ENCODE measurements at regions not wholly inside any gene's neighbourhood (a gene's known extent, or its start where the extent isn't known, plus 50 kb on each side); places are given as distances from the start of the nearest gene placed in this dataset.

DNA sequence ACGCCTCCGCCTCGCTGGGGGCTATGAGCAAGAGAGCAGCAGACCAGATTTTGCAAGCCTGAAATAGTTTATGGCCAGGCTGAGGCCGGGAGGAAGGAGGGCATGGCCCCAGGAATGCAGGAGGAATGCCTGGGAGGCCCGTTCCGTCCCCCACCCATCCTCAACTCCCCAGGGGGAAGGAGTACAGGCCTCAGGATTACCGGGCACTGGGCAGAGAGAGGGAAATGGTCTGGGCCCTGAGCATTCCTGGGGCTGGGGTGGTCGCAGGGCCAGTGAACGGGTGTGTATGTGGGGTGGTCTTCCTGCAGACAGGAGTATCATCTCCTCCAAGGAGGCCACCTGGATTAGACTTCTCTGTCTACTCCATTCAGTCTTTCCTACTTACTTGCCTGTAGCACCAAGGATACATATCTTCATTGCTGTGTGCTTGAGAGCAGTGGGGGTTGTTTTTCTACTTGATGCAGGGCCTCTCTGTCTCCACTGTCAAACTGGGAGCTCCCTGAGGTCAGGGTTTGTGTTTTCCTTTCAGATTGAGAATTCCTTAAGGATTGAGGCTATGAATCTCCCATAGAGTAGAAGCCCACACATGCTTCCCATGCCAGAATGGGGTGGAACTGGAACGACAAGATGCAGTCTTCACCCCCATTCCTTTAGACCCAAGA, 81.3 kb downstream of the VEGFA start:
- H3K36me3 ChIP-seq (ENCODE audit: control insufficient read depth, insufficient read depth, low read length, severe bottlenecking), result no peaks in the 10 kb centered on the region
- H3K9ac ChIP-seq (ENCODE audit: low read length), result no peak overlapping the region
- H3K4me1 ChIP-seq (ENCODE audit: control insufficient read depth, insufficient read depth, low read length), result peaks cover 24% of the 10 kb centered on the region
- no peak overlapping the region for H3K4me3 ChIP-seq (ENCODE audit: low read length)
- peaks cover 7% of the 10 kb centered on the region for H3K27me3 ChIP-seq (replicated peaks; ENCODE audit: control insufficient read depth, insufficient read depth, low read length)
- DNase-seq (ENCODE audit: low read depth), result peak; percentile 87
- H3K9me3 ChIP-seq (ENCODE audit: control insufficient read depth, low read length), result no peaks in the 10 kb centered on the region

DNA sequence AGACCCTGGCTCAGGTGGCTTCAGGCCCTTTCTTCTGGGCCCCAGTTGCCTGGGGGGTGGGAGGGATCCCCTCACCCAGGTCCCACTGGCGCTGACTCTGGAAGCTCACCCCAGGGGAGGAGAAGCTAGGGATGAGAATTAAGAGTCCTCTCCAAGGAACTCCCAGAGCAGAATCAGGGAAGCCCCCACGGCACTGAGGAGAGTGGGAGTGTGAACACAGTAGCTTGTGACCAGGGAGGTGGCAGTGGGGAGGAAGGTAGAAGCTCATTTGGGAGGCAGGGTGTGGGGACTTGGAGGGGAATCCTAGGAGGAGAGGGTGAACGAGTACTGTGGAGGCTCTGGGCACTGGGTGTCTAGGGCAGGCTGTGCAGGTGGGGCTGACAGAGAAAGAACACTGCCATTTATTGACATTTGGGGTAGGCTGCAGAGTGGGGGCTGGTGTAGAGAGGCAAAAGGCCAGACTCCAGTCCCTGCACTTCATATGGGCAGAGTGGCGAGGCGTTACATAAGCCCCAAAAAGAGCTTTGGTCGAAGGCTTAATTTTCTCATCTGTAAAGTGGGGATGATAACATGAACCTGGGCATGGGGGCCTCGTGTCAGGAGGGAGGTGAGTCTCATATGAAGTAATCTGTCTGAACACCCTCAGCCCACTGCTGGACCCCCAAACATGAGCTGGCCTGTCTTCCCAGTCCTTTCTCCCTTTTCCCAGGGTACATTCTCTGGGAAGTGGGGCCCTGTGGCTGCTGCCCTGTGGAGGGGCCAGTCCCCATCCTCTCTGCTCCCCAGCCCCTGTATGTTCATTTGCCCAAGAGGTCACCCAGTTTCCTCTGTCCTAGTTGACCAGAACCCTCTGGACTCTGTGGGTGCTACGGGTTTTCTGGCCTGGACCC, 80.5 kb downstream of the VEGFA start:
- Histone ChIP-seq H3K36me3 (ENCODE audit: control insufficient read depth, insufficient read depth, low read length, severe bottlenecking) (no peaks in the 10 kb centered on the region), H3K4me1 (ENCODE audit: control insufficient read depth, insufficient read depth, low read length) (peaks cover 24% of the 10 kb centered on the region), H3K4me3 (ENCODE audit: low read length) (no peak overlapping the region), H3K27me3 (replicated peaks; ENCODE audit: control insufficient read depth, insufficient read depth, low read length) (peaks cover 7% of the 10 kb centered on the region), H3K9me3 (ENCODE audit: control insufficient read depth, low read length) (no peaks in the 10 kb centered on the region), H3K9ac (ENCODE audit: low read length) (no peak overlapping the region)
- DNase-seq (ENCODE audit: low read depth), result no peak

DNA sequence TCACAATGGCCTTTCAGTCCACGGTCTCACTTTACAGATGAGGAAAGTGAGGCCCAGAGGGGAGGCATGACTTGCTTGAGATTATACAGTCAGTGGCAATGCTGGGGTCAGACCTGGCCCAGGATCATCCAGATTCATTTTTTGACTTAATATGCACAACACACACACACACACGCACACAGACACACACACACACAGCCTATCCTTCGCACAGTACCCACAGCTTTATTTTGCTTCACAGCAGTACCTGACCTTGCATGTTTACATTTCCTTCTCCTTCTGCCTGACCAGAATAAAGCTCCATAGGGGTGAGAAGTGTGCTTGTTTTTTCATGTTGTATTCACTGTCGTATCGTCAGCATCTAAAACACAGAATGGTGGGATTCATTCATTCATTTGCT, 79.8 kb downstream of the VEGFA start:
- Histone ChIP-seq H3K4me3 (ENCODE audit: low read length) (no peak overlapping the region), H3K9me3 (ENCODE audit: control insufficient read depth, low read length) (no peaks in the 10 kb centered on the region), H3K27me3 (replicated peaks; ENCODE audit: control insufficient read depth, insufficient read depth, low read length) (peaks cover 10% of the 10 kb centered on the region), H3K4me1 (ENCODE audit: control insufficient read depth, insufficient read depth, low read length) (peaks cover 24% of the 10 kb centered on the region), H3K9ac (ENCODE audit: low read length) (no peak overlapping the region), H3K36me3 (ENCODE audit: control insufficient read depth, insufficient read depth, low read length, severe bottlenecking) (no peaks in the 10 kb centered on the region)
- DNase-seq (ENCODE audit: low read depth), result no peak

DNA sequence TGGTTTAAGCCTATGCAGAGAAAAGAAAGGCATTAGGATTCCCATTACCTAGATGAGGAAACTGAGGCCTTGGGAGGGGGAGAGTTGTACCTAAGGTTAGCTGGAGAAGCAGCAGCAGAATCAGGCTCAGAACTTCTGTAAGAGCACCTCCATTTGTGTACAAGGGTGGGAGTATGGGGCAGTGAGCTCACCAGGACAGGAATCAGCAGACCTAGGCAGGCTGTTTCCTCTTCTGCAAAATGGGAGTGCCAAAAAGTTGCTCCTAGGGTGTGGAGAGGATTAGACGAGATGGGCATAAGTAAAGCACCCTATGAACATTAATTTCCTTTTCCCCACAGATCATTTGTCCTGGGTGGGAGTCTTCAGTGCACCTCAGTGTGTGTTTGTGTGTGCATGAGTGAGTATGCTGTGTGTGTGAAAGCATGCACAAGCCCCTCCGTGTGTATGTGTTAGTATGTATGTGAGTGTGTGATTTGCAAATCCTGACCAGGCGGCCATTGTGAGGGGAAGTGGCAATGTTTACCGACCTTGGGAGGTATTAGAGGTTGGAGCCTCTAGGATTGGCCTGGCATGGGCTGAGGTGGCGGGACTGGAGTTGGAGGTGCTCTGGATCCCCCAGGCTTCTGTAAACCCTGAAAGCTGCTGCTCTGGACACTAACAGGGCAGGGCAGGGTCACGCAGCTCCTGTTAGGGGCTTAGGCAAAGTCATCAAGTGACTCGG, 78.8 kb downstream of the VEGFA start:
- peaks cover 22% of the 10 kb centered on the region for H3K4me1 ChIP-seq (ENCODE audit: control insufficient read depth, insufficient read depth, low read length)
- peaks cover 19% of the 10 kb centered on the region for H3K27me3 ChIP-seq (replicated peaks; ENCODE audit: control insufficient read depth, insufficient read depth, low read length)
- no peak overlapping the region for H3K4me3 ChIP-seq (ENCODE audit: low read length)
- DNase-seq (ENCODE audit: low read depth), result no peak
- H3K9me3 ChIP-seq (ENCODE audit: control insufficient read depth, low read length), result no peaks in the 10 kb centered on the region
- no peak overlapping the region for H3K9ac ChIP-seq (ENCODE audit: low read length)
- H3K36me3 ChIP-seq (ENCODE audit: control insufficient read depth, insufficient read depth, low read length, severe bottlenecking), result no peaks in the 10 kb centered on the region

DNA sequence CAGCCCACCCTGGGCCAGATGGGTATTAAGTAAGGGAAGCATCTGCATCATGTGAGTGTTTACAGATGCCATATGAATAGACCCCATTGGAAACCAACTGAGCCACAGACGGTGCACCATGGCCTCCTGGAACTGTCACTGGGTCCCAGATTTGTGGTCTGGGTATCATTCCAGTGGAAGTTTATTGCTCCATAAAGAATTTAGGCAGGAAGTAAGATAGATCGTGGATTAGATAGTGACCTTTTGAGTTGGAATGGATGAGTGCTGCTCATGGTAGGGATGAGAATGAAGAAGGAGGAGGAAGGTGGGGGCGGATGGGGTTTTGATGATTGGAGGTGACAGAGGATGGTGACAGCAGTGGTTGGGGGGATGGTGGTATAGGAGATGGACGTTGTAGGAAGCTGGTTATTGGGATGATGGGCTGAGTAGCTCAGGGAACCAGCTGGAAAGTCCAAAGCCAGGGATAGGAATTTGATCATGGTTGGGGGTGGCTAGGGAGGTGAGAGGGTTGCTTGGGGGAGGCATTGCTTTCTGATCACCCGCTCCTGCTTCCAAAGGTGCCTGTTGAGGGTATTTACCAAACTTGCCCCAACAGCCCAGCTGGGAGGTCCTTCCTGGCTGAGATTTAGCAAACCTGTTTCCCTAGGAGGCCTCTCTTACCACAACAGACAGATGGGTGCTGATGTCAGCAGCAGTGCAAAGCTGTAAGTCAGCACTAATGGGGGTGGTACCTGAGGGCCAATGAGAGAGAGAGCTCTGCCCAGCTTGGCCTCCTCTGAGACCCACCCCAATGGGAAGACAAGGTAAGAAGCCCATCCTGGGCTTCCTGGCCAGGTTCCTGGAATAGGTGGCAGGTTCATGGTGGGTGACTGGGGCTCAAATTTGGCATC, 78.0 kb downstream of the VEGFA start:
- H3K4me3 ChIP-seq (ENCODE audit: low read length), result no peak overlapping the region
- peaks cover 22% of the 10 kb centered on the region for H3K27me3 ChIP-seq (replicated peaks; ENCODE audit: control insufficient read depth, insufficient read depth, low read length)
- no peaks in the 10 kb centered on the region for H3K9me3 ChIP-seq (ENCODE audit: control insufficient read depth, low read length)
- no peaks in the 10 kb centered on the region for H3K36me3 ChIP-seq (ENCODE audit: control insufficient read depth, insufficient read depth, low read length, severe bottlenecking)
- H3K9ac ChIP-seq (ENCODE audit: low read length), result no peak overlapping the region
- no peak for DNase-seq (ENCODE audit: low read depth)
- peaks cover 22% of the 10 kb centered on the region for H3K4me1 ChIP-seq (ENCODE audit: control insufficient read depth, insufficient read depth, low read length)

DNA sequence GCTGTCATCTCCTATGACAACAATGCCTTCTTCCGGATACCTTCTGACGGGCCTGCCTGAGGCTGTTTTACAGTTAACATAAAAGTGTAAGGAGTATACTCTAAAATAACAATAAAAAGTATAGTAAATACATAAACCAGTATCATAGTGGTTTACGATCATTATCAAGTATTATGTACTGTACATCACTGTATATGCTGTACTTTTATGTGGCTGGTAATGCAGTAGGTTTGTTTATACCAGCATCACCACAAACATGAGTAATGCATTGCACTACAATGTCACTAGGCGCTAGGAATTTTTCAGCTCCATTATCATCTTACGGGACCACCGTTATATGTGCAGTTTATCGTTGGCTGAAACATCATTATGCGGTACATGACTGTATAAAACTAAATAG, 76.5 kb downstream of the VEGFA start:
- Histone ChIP-seq H3K9ac (ENCODE audit: low read length) (no peak overlapping the region), H3K4me1 (ENCODE audit: control insufficient read depth, insufficient read depth, low read length) (peaks cover 11% of the 10 kb centered on the region), H3K4me3 (ENCODE audit: low read length) (no peak overlapping the region), H3K36me3 (ENCODE audit: control insufficient read depth, insufficient read depth, low read length, severe bottlenecking) (no peaks in the 10 kb centered on the region), H3K9me3 (ENCODE audit: control insufficient read depth, low read length) (no peaks in the 10 kb centered on the region), H3K27me3 (replicated peaks; ENCODE audit: control insufficient read depth, insufficient read depth, low read length) (peaks cover 22% of the 10 kb centered on the region)
- DNase-seq (ENCODE audit: low read depth), result no peak

DNA sequence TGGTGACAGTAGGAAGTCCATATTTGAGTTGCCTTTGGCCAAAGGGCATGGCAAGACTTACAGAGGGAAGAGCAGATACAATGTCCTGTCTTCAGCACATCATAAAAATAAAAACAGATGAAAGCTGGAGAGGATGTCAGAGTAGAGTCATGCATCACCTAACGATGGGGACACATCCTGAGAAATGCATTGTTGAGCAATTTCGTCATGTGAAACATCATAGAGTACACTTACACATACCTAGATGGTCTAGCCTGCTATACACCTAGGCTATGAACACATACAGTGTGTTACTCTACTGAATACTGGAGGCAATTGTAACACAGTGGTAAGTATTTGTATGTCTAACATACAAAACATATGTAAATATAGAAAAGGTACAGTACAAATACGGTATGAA, 75.6 kb downstream of the VEGFA start:
- no peak for DNase-seq (ENCODE audit: low read depth)
- Histone ChIP-seq H3K4me3 (ENCODE audit: low read length) (no peak overlapping the region), H3K27me3 (replicated peaks; ENCODE audit: control insufficient read depth, insufficient read depth, low read length) (peaks cover 22% of the 10 kb centered on the region), H3K9ac (ENCODE audit: low read length) (no peak overlapping the region), H3K36me3 (ENCODE audit: control insufficient read depth, insufficient read depth, low read length, severe bottlenecking) (no peaks in the 10 kb centered on the region), H3K9me3 (ENCODE audit: control insufficient read depth, low read length) (no peaks in the 10 kb centered on the region), H3K4me1 (ENCODE audit: control insufficient read depth, insufficient read depth, low read length) (peaks cover 2% of the 10 kb centered on the region)

DNA sequence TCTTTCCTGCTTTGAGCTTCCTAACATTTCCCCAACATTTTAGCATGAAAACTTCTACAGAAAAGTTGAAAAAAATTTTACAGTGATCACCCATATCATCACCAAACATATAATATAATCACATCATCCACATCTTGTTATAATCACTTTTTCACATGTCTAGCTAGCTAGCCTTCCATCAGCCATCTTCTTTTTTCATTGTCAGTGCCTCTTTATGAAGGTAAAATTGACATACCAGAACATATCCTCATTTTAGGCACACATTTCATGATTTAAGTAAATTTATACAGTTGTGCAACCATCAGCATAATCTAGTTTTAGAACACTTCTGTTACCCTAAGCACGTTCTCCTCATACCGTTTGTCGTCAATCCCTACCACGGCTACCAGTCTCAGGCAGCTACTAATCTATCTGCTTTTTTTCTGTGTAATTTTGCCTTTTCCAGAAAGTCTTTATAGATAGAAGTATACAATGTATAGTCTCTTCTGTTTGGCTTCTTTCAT, 73.7 kb downstream of the VEGFA start:
- DNase-seq (ENCODE audit: low read depth), result no peak
- Histone ChIP-seq H3K27me3 (replicated peaks; ENCODE audit: control insufficient read depth, insufficient read depth, low read length) (peaks cover 20% of the 10 kb centered on the region), H3K4me3 (ENCODE audit: low read length) (no peak overlapping the region), H3K36me3 (ENCODE audit: control insufficient read depth, insufficient read depth, low read length, severe bottlenecking) (no peaks in the 10 kb centered on the region), H3K4me1 (ENCODE audit: control insufficient read depth, insufficient read depth, low read length) (peaks cover 3% of the 10 kb centered on the region), H3K9ac (ENCODE audit: low read length) (no peak overlapping the region), H3K9me3 (ENCODE audit: control insufficient read depth, low read length) (no peaks in the 10 kb centered on the region)

DNA sequence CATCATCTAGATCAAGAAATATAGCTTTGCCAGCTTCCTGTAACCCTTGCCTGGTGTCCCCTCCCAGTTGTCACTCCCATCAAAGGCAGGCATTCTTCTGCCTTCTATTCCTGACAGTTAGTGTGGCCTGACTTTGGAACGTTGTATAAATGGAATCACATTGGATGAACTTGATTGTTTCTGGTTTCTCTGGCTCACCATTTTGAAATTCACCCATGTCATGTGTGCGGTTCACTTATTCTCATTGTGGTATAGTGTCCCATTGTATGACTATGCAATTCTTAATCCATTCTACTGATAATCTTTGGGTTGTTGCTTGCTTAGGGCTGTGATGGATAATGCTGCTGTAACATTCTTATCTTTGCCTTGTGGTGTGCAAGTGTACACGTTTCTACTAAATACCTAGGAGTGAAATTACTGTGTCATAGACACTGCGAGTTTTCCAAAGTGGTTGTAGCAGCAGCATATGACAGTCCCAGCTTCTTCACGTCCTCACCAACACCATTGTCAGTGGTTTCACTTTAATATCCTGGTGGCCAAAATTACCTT, 73.2 kb downstream of the VEGFA start:
- Histone ChIP-seq H3K4me3 (ENCODE audit: low read length) (no peak overlapping the region), H3K4me1 (ENCODE audit: control insufficient read depth, insufficient read depth, low read length) (peaks cover 8% of the 10 kb centered on the region), H3K27me3 (replicated peaks; ENCODE audit: control insufficient read depth, insufficient read depth, low read length) (peaks cover 20% of the 10 kb centered on the region), H3K9ac (ENCODE audit: low read length) (no peak overlapping the region), H3K9me3 (ENCODE audit: control insufficient read depth, low read length) (no peaks in the 10 kb centered on the region), H3K36me3 (ENCODE audit: control insufficient read depth, insufficient read depth, low read length, severe bottlenecking) (no peaks in the 10 kb centered on the region)
- no peak for DNase-seq (ENCODE audit: low read depth)

DNA sequence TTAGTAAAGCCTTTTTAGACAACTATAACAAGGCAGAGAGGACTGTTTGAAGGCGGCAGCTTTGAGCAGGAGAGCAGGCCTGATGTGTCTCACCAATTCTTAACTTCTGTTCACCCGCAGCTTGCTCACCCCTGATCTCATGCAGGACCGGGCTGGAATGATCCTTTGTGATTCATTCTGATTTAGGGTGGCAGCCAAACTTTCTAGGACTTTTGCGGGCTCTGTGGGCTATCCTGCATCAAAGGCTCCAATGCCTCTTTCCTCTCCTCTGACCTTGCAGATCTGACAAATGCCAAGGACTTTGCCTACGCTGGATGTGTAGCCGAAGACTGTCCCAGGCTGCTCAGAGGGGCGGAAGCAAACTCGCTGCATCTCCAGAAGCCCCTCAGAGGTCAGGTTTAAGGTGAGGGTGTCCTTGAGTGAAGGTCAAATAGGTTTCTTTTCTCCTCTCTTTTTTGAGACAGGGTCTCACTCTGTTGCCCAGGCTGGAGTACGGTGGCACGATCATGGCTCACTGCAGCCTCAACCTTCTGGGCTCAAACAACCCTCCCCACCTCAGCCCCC, 72.3 kb downstream of the VEGFA start:
- H3K4me1 ChIP-seq (ENCODE audit: control insufficient read depth, insufficient read depth, low read length), result peaks cover 13% of the 10 kb centered on the region
- H3K36me3 ChIP-seq (ENCODE audit: control insufficient read depth, insufficient read depth, low read length, severe bottlenecking), result no peaks in the 10 kb centered on the region
- H3K9ac ChIP-seq (ENCODE audit: low read length), result no peak overlapping the region
- DNase-seq (ENCODE audit: low read depth), result peak; percentile 22
- no peak overlapping the region for H3K4me3 ChIP-seq (ENCODE audit: low read length)
- peaks cover 17% of the 10 kb centered on the region for H3K27me3 ChIP-seq (replicated peaks; ENCODE audit: control insufficient read depth, insufficient read depth, low read length)
- no peaks in the 10 kb centered on the region for H3K9me3 ChIP-seq (ENCODE audit: control insufficient read depth, low read length)
